ENCODE measurements at regions not wholly inside any gene's neighbourhood (a gene's known extent, or its start where the extent isn't known, plus 50 kb on each side); places are given as distances from the start of the nearest gene placed in this dataset.

DNA sequence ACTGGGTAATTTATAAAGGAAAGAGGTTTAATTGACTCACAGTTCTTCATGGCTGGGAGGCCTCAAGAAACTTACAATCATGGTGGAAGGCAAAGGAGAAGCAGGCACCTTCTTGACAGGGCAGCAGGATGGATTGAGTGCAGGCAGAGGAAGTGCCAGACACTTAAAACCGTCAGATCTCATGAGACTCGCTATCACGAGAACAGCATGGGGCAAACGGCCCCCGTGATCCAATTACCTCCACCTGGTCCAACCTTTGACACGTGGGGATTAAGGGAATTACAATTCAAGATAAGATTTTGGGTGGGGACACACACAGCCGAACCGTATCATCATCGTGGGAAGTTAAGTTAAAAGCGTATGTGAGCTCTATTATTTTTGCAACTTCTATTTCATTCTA, 71.4 kb upstream of the SYN3 start:
- TF ChIP-seq POLR2AphosphoS5 (IDR thresholded peaks at IDR 0.05): no peak
- no peak for TF ChIP-seq CTCF (IDR thresholded peaks at IDR 0.05 in 8 of 11, conservative IDR thresholded peaks at IDR 0.05 in 3 of 11)

All from spleen (tissue), 7 donors.